Right lobe of liver (tissue), 4 donors: ENCODE measurements at regions not wholly inside any gene's neighbourhood (a gene's known extent, or its start where the extent isn't known, plus 50 kb on each side); places are given as distances from the start of the nearest gene placed in this dataset.

ENCODE experiments used
- CTCF ChIP-seq, 4 donors: fragments of 200-600 bp in 3 of 4; fragments of 450-650 bp in 1 of 4; IDR thresholded peaks; one replicate each; pipeline versions ENCODE4 v1.5.1 to v1.8.0; 2016 to 2022; ENCODE audit warnings: antibody characterized with exemption in 4 of 4, mild to moderate bottlenecking in 2 of 4
- POLR2A ChIP-seq: fragments of 450-650 bp; IDR thresholded peaks from one replicate; pipeline ENCODE4 v1.6.1; 2017; ENCODE audit warnings: antibody characterized with exemption, mild to moderate bottlenecking
- donor health status: DM: no; HTN: no; CAD: no.
- donor health status: DM: no; HTN: no; CAD: no.
- donor health status: DM: no; HTN: yes; CAD: no.

GRCh38 chr7:46131916-46132795, 211.1 kb upstream of the IGFBP3 start:
- TF ChIP-seq POLR2A: no peak
- TF ChIP-seq CTCF (IDR thresholded peaks at IDR 0.05): peak in 1 of 4 donors; percentile 9
